H1 (cell line): ENCODE measurements at regions not wholly inside any gene's neighbourhood (a gene's known extent, or its start where the extent isn't known, plus 50 kb on each side); places are given as distances from the start of the nearest gene placed in this dataset.
"Not testable (repeated sequence)": the region's sequence is repeated elsewhere in the genome, so short reads cannot be mapped to it uniquely, and the experiment has no call there.

Experiments
- CTCF ChIA-PET: fragments of 300-600 bp; sonication (Branson Sonifier 250); formaldehyde crosslinking; loops from one replicate; lab custom pipeline; 2021; ENCODE audit not compliant: partially characterized antibody; lab: Charles Lee
- POLR2A ChIA-PET: fragments of 300-600 bp; sonication (Branson Sonifier 250); formaldehyde crosslinking; loops from one replicate; lab custom pipeline; 2021; ENCODE audit warnings: inconsistent platforms; ENCODE audit not compliant: partially characterized antibody; lab: Charles Lee
- DNase-seq, 2 experiments: peaks; one replicate each; pipeline versions ENCODE4 v3.0.0 to v3.0.0-alpha.2; 2010 to 2022; ENCODE audit warnings: low spot score in 2 of 2, low read depth in 1 of 2, mixed read lengths in 1 of 2
- FAIRE-seq: peaks from 2 replicates; lab custom pipeline; 2011; peaks lifted over from hg19 to GRCh38; lab: Jason Lieb, UNC
- H2AFZ ChIP-seq: 2 replicates; pipeline ENCODE4 v1.8.1; 2012; ENCODE audit warnings: low read length, inconsistent platforms
- H2AK5ac ChIP-seq: 2 replicates; pipeline ENCODE4 v1.6.1; 2013; ENCODE audit warnings: low read depth, low read length
- H2BK120ac ChIP-seq: replicated peaks from 2 replicates; pipeline ENCODE3; 2013; ENCODE audit warnings: low read depth, low read length, inconsistent platforms
- H2BK12ac ChIP-seq: 2 replicates; pipeline ENCODE4 v1.6.1; 2013; ENCODE audit warnings: low read depth, low read length
- H2BK15ac ChIP-seq: 2 replicates; pipeline ENCODE4 v1.6.1; 2013; ENCODE audit warnings: low read length
- H2BK20ac ChIP-seq: 2 replicates; pipeline ENCODE4 v1.6.1; 2013; ENCODE audit warnings: low read length
- H2BK5ac ChIP-seq: 2 replicates; pipeline ENCODE4 v1.6.1; 2013; ENCODE audit warnings: low read depth, low read length
- H3K14ac ChIP-seq: 2 replicates; pipeline ENCODE4 v1.6.1; 2013; ENCODE audit warnings: inconsistent platforms; ENCODE audit not compliant: insufficient read length
- H3K18ac ChIP-seq: 2 replicates; pipeline ENCODE4 v1.6.1; 2013; ENCODE audit warnings: low read length; ENCODE audit errors: extremely low read depth
- H3K23ac ChIP-seq: 2 replicates; pipeline ENCODE4 v1.6.1; 2013; ENCODE audit warnings: inconsistent platforms; ENCODE audit not compliant: insufficient read length
- H3K23me2 ChIP-seq: 2 replicates; pipeline ENCODE4 v1.6.1; 2013; ENCODE audit warnings: low read depth, low read length
- H3K27ac ChIP-seq: 2 replicates; pipeline ENCODE4 v1.6.1; 2011; ENCODE audit warnings: low read depth, low read length, inconsistent platforms
- H3K27me3 ChIP-seq, 4 experiments: replicated peaks in 1 of 4; 1 replicate in 1 of 4; 2 replicates in 3 of 4; pipeline versions ENCODE4 v1.6.1 to v1.8.1; 2011 to 2013; ENCODE audit warnings: low read length in 3 of 4, mild to moderate bottlenecking in 3 of 4, inconsistent platforms in 2 of 4, mixed read lengths in 2 of 4, moderate library complexity in 1 of 4; ENCODE audit not compliant: control insufficient read depth in 3 of 4, insufficient read depth in 3 of 4; ENCODE audit errors: extremely low read depth in 1 of 4
- H3K36me3 ChIP-seq, 4 experiments: 2 replicates each; pipeline versions ENCODE4 v1.6.1 to v1.8.1; 2011 to 2013; ENCODE audit warnings: mild to moderate bottlenecking in 4 of 4, low read length in 3 of 4, moderate library complexity in 2 of 4, control low read depth in 1 of 4, inconsistent platforms in 1 of 4; ENCODE audit not compliant: insufficient read depth in 4 of 4, control insufficient read depth in 2 of 4
- H3K4ac ChIP-seq: replicated peaks from 2 replicates; pipeline ENCODE3; 2013; ENCODE audit warnings: low read length, low read depth, mixed read lengths, inconsistent platforms; ENCODE audit not compliant: insufficient read length
- H3K4me1 ChIP-seq, 4 experiments: replicated peaks in 1 of 4; 1 replicate in 1 of 4; 2 replicates in 3 of 4; pipeline versions ENCODE4 v1.6.1 to v1.8.1; 2011 to 2013; ENCODE audit warnings: low read length in 3 of 4, inconsistent platforms in 2 of 4, mixed read lengths in 1 of 4; ENCODE audit not compliant: insufficient read depth in 4 of 4, control insufficient read depth in 3 of 4
- H3K4me2 ChIP-seq, 2 experiments: 2 replicates each; pipeline versions ENCODE4 v1.6.1 to v1.8.1; 2011 to 2013; ENCODE audit warnings: low read depth in 2 of 2, low read length in 2 of 2, control low read depth in 1 of 2, inconsistent platforms in 1 of 2, mild to moderate bottlenecking in 1 of 2; ENCODE audit not compliant: insufficient read depth in 1 of 2
- H3K4me3 ChIP-seq, 4 experiments: fragments of 200-600, 300-600 bp in 1 of 4; sonication (generic), shearing (Covaris generic), sonication (Bioruptor Twin) in 1 of 4; 2 replicates each; pipeline versions ENCODE4 v1.5.1 to v1.8.1; 2011 to 2016; ENCODE audit warnings: low read length in 4 of 4, low read depth in 3 of 4, control low read depth in 2 of 4, inconsistent platforms in 2 of 4, mild to moderate bottlenecking in 2 of 4, mixed read lengths in 1 of 4, moderate library complexity in 1 of 4; ENCODE audit not compliant: insufficient read depth in 2 of 4; ENCODE audit errors: extremely low read depth in 1 of 4
- H3K56ac ChIP-seq: replicated peaks from 2 replicates; pipeline ENCODE3; 2013; ENCODE audit warnings: low read depth, mild to moderate bottlenecking, mixed read lengths, low read length, inconsistent platforms; ENCODE audit not compliant: insufficient read length
- H3K79me1 ChIP-seq: 2 replicates; pipeline ENCODE4 v1.6.1; 2013; ENCODE audit warnings: low read depth, low read length, control low read depth
- H3K79me2 ChIP-seq, 2 experiments: 2 replicates each; pipeline versions ENCODE4 v1.6.1 to v1.8.1; 2012 to 2013; ENCODE audit warnings: low read length in 2 of 2, mild to moderate bottlenecking in 2 of 2, inconsistent platforms in 1 of 2; ENCODE audit not compliant: insufficient read depth in 2 of 2, control insufficient read depth in 1 of 2
- H3K9ac ChIP-seq, 4 experiments: replicated peaks in 1 of 4; 1 replicate in 1 of 4; 2 replicates in 3 of 4; pipeline versions ENCODE4 v1.6.1 to v1.8.1; 2011 to 2013; ENCODE audit warnings: low read depth in 3 of 4, low read length in 3 of 4, control low read depth in 2 of 4, mild to moderate bottlenecking in 2 of 4, moderate library complexity in 2 of 4, inconsistent platforms in 1 of 4; ENCODE audit errors: extremely low read depth in 1 of 4
- H3K9me3 ChIP-seq, 2 experiments: 2 replicates each; pipeline versions ENCODE4 v1.6.1 to v1.8.1; 2012 to 2013; ENCODE audit warnings: mild to moderate bottlenecking in 2 of 2, moderate library complexity in 2 of 2, control low read depth in 1 of 2, inconsistent platforms in 1 of 2, low read depth in 1 of 2, low read length in 1 of 2, mixed read lengths in 1 of 2; ENCODE audit not compliant: insufficient read depth in 2 of 2
- H4K20me1 ChIP-seq, 2 experiments: replicated peaks in 1 of 2; 2 replicates each; pipeline versions ENCODE3 to v1.8.1; 2011 to 2013; ENCODE audit warnings: inconsistent platforms in 2 of 2, low read length in 2 of 2, mild to moderate bottlenecking in 1 of 2; ENCODE audit not compliant: insufficient read depth in 2 of 2, control insufficient read depth in 1 of 2
- H4K5ac ChIP-seq: 2 replicates; pipeline ENCODE4 v1.6.1; 2013; ENCODE audit warnings: low read length, low read depth, mixed read lengths, inconsistent platforms; ENCODE audit not compliant: insufficient read length
- H4K8ac ChIP-seq: 2 replicates; pipeline ENCODE4 v1.8.0; 2013; ENCODE audit warnings: mild to moderate bottlenecking, moderate library complexity, low read length, inconsistent platforms; ENCODE audit not compliant: insufficient read depth; ENCODE audit errors: extremely low read depth
- H4K91ac ChIP-seq: replicated peaks from 2 replicates; pipeline ENCODE3; 2013; ENCODE audit warnings: low read length, mixed read lengths, inconsistent platforms; ENCODE audit not compliant: insufficient read length
- WGBS, 2 experiments: shearing (Covaris generic) in 1 of 2; methylation state at CpG; one replicate each; pipeline versions ENCODE4 v1.1.6 to v1.1.7; 2013 to 2015; ENCODE audit warnings: low lambda C conversion rate in 2 of 2, mixed read lengths in 2 of 2, inconsistent platforms in 1 of 2, low coverage in 1 of 2, missing lambda C conversion rate in 1 of 2; ENCODE audit not compliant: insufficient replicate concordance in 2 of 2, insufficient coverage in 1 of 2, insufficient read length in 1 of 2; ENCODE audit errors: extremely low coverage in 1 of 2, missing lambda C conversion rate in 1 of 2; 5-methylcytosine and 5-hydroxymethylcytosine counted together

GRCh38 chr2:12018726-12019125 lies 272.3 kb downstream of the LPIN1 start:
- POLR2A ChIA-PET, H3K23me2 ChIP-seq, H3K27me3 ChIP-seq, H4K91ac ChIP-seq, H2BK5ac ChIP-seq, H3K4me2 ChIP-seq, FAIRE-seq, H3K4me1 ChIP-seq, H3K23ac ChIP-seq, H3K4ac ChIP-seq, H2AK5ac ChIP-seq, H3K4me3 ChIP-seq, H3K56ac ChIP-seq, H3K79me1 ChIP-seq, H2AFZ ChIP-seq, H4K20me1 ChIP-seq, H3K14ac ChIP-seq, H3K27ac ChIP-seq, H2BK120ac ChIP-seq, H2BK12ac ChIP-seq, H2BK20ac ChIP-seq, DNase-seq, H3K18ac ChIP-seq, H2BK15ac ChIP-seq, H3K36me3 ChIP-seq, H4K5ac ChIP-seq, H3K79me2 ChIP-seq, H4K8ac ChIP-seq, H3K9ac ChIP-seq: not testable (repeated sequence)
- 92% methylated on average over 5 of the region's 5 CpGs; no CpG with 5 or more reads in 1 of the 2 experiments for WGBS, 2 experiments
- CTCF ChIA-PET: interaction anchor here (0.9 to 1.5 kb wide), 3 partner anchors 9 to 23 kb away, joined by 3 read pairs; no protein-coding TSS in a partner anchor
- peaks cover 17 to 23% of the 10 kb centered on the region in 2 experiments for H3K9me3 ChIP-seq
